Heart right ventricle (tissue), 16 donors: ENCODE measurements at regions not wholly inside any gene's neighbourhood (a gene's known extent, or its start where the extent isn't known, plus 50 kb on each side); places are given as distances from the start of the nearest gene placed in this dataset.

Experiments
- ATAC-seq, 8 donors: fragments of 200-7000 bp; cut with Tn5 transposase; one replicate each; pipeline ENCODE4 v1.9.1; 2020; ENCODE audit warnings: mild to moderate bottlenecking in 8 of 8, moderate library complexity in 8 of 8, moderate number of reproducible peaks in 1 of 8
- DNase-seq, 2 donors: peaks; one replicate each; pipeline ENCODE4 v3.0.0-alpha.2; 2020
- H3K27ac ChIP-seq, 10 donors: fragments of 200-600 bp; sonication (generic) in 2 of 10; one replicate each; pipeline versions ENCODE4 v1.5.0 to v1.8.0; 2020 to 2022; ENCODE audit warnings: mild to moderate bottlenecking in 3 of 10
- H3K27me3 ChIP-seq, 7 donors: fragments of 200-600 bp; one replicate each; pipeline ENCODE4 v1.8.0; 2021 to 2022; ENCODE audit warnings: mild to moderate bottlenecking in 2 of 7
- H3K36me3 ChIP-seq, 9 donors: fragments of 200-600 bp; sonication (generic) in 1 of 9; one replicate each; pipeline versions ENCODE4 v1.5.0 to v1.8.0; 2020 to 2022; ENCODE audit warnings: mild to moderate bottlenecking in 2 of 9
- H3K4me1 ChIP-seq, 9 donors: fragments of 200-600 bp; sonication (generic) in 1 of 9; one replicate each; pipeline versions ENCODE4 v1.5.0 to v1.8.0; 2020 to 2022; ENCODE audit warnings: mild to moderate bottlenecking in 4 of 9
- H3K4me3 ChIP-seq, 10 donors: fragments of 200-600 bp; sonication (generic) in 2 of 10; one replicate each; pipeline versions ENCODE4 v1.5.0 to v1.8.0; 2020 to 2022; ENCODE audit warnings: mild to moderate bottlenecking in 7 of 10, moderate library complexity in 2 of 10
- H3K9me3 ChIP-seq, 11 donors: fragments of 200-600 bp in 10 of 11; sonication (generic) in 2 of 11; one replicate each; pipeline versions ENCODE4 v1.5.0 to v1.8.0; 2013 to 2022; ENCODE audit warnings: mild to moderate bottlenecking in 2 of 11, control low read depth in 1 of 11, moderate library complexity in 1 of 11
- CTCF ChIP-seq, 9 donors: fragments of 200-600 bp; sonication (generic) in 2 of 9; IDR thresholded peaks; one replicate each; pipeline versions ENCODE4 v1.5.0 to v1.8.0; 2021 to 2022; ENCODE audit warnings: antibody characterized with exemption in 9 of 9, mild to moderate bottlenecking in 5 of 9, moderate library complexity in 1 of 9
- WGBS, 2 donors: extraction: QIAGEN DNeasy Blood & Tissue Kit; methylation state at CpG; one replicate each; pipeline ENCODE4 v1.1.7; 2013; ENCODE audit warnings: inconsistent platforms in 1 of 2; 5-methylcytosine and 5-hydroxymethylcytosine counted together
- intact Hi-C, 10 donors: fragments of 100-400 bp; cut with DNase I; formaldehyde crosslinking; loops; one replicate each; pipeline versions ENCODE4 v1.11.1 to v1.14.2; 2022
- donor health status: Arrhythmogenic right ventricular cardiomyopathy.
- donor health status: ischemic (EF 13 %, LVEDD 7.1; RV severe dilation, severe dysfunction).
- donor health status: healthy with polysubstance abuse.
- donor health status: DM: no; HTN: yes; CAD: no.
- donor health status: DM: no; HTN: no; CAD: no.
- donor health status: ischemic (EF 25% LVEDD 6.9; RV normal size, moderate dysfunction).
- donor health status: ischemic (EF 25% LVEDD 5.7; RV mildly dilated, moderate dysfunction).
- donor health status: healthy.
- donor health status: DM: yes; HTN: yes; CAD: no.
- donor health status: Ischemic cardiomyopathy.
- donor health status: ischemic (EF 35%, LVEDD 5.7; RV mildly dilated, moderate dysfunction).
- donor health status: nonischemic (EF 11% LVEDD 7.7; RV severe dilation, severe dysfunction).
- donor health status: DM: yes; HTN: yes; CAD: no.
- donor health status: PGD.
- donor health status: ischemic (EF 29% LVEDD 5.4; RV normal size, mild dysfunction).
- donor health status: nonischemic (EF 23%, LVEDD 6.1; RV moderate dilation, normal function).

- no peaks in the 10 kb centered on the region for H3K36me3 ChIP-seq
- H3K27me3 ChIP-seq = no peaks in the 10 kb centered on the region
- H3K27ac ChIP-seq = no peak overlapping the region
- TF ChIP-seq CTCF (IDR thresholded peaks at IDR 0.05) = no peak
- intact Hi-C loops = no loop called here
- H3K9me3 ChIP-seq = no peaks in the 10 kb centered on the region
- ATAC-seq = no peak
- no peak for DNase-seq
- no peaks in the 10 kb centered on the region for H3K4me1 ChIP-seq
- no peak overlapping the region for H3K4me3 ChIP-seq
Observed at GRCh38 chr9:106634641-106635040, 228.3 kb upstream of the ZNF462 start.

GRCh38 chr9:106637486-106637885 lies 225.5 kb upstream of the ZNF462 start:
- no peaks in the 10 kb centered on the region for H3K27me3 ChIP-seq
- H3K36me3 ChIP-seq = no peaks in the 10 kb centered on the region
- DNase-seq (no peak), ATAC-seq (no peak)
- 31 to 37% methylated on average over 4 of the region's 4 CpGs for WGBS, 2 donors
- H3K4me1 ChIP-seq = no peaks in the 10 kb centered on the region
- H3K4me3 ChIP-seq = no peak overlapping the region
- no peaks in the 10 kb centered on the region for H3K9me3 ChIP-seq
- TF ChIP-seq CTCF (IDR thresholded peaks at IDR 0.05) = no peak
- H3K27ac ChIP-seq = no peak overlapping the region
- intact Hi-C loops = no loop called here

- H3K27ac ChIP-seq = no peak overlapping the region
- no peak for DNase-seq
- 92 to 93% methylated on average over 4 of the region's 4 CpGs for WGBS, 2 donors
- H3K36me3 ChIP-seq = no peaks in the 10 kb centered on the region
- no peak for TF ChIP-seq CTCF (IDR thresholded peaks at IDR 0.05)
- no peaks in the 10 kb centered on the region for H3K4me1 ChIP-seq
- ATAC-seq = no peak
- H3K27me3 ChIP-seq = no peaks in the 10 kb centered on the region
- no peak overlapping the region for H3K4me3 ChIP-seq
- intact Hi-C loops = loop anchor here in 1 of 10 donors (10.0 kb wide), 1 partner anchor 535 kb away; no protein-coding TSS in a partner anchor
- peaks cover 0 to 5% (median 0%) of the 10 kb centered on the region in 11 donors for H3K9me3 ChIP-seq
Observed at GRCh38 chr9:106639873-106640568, 222.9 kb upstream of the ZNF462 start.

GRCh38 chr9:106643211-106643930 lies 219.6 kb upstream of the ZNF462 start:
- 96% methylated on average over 3 of the region's 3 CpGs for WGBS, 2 donors
- DNase-seq (no peak), ATAC-seq (no peak)
- intact Hi-C loops = loop anchor here in 1 of 10 donors (10.0 kb wide), 1 partner anchor 531 kb away; no protein-coding TSS in a partner anchor
- Histone ChIP-seq H3K36me3 (no peaks in the 10 kb centered on the region), H3K4me1 (no peaks in the 10 kb centered on the region), H3K27ac (no peak overlapping the region), H3K4me3 (no peak overlapping the region), H3K27me3 (no peaks in the 10 kb centered on the region), H3K9me3 (peaks cover 0 to 5% (median 0%) of the 10 kb centered on the region in 11 donors)
- no peak for TF ChIP-seq CTCF (IDR thresholded peaks at IDR 0.05)
